ENCODE measurements at regions not wholly inside any gene's neighbourhood (a gene's known extent, or its start where the extent isn't known, plus 50 kb on each side); places are given as distances from the start of the nearest gene placed in this dataset.

- TF ChIP-seq ZNF354C (tag by site-specific recombination; IDR thresholded peaks at IDR 0.05; ENCODE audit: borderline replicate concordance, low read depth) (no peak), ZBTB11 (tag by site-specific recombination; conservative IDR thresholded peaks at IDR 0.05; ENCODE audit: low read depth) (no peak), MZF1 (tag by site-specific recombination; IDR thresholded peaks at IDR 0.05; ENCODE audit: borderline replicate concordance) (no peak), ZSCAN16 (tag by site-specific recombination; IDR thresholded peaks at IDR 0.05) (no peak), ZNF202 (tag by site-specific recombination; IDR thresholded peaks at IDR 0.05; ENCODE audit: borderline replicate concordance) (no peak), ZNF596 (tag by site-specific recombination; IDR thresholded peaks at IDR 0.05) (no peak), ZNF521 (tag by site-specific recombination; IDR thresholded peaks at IDR 0.05) (no peak), ZSCAN30 (tag by site-specific recombination; IDR thresholded peaks at IDR 0.05) (no peak), ZNF174 (tag by site-specific recombination; IDR thresholded peaks at IDR 0.05) (no peak), HOXC10 (CRISPR knock-in tag; IDR thresholded peaks at IDR 0.05) (no peak), ZNF510 (tag by site-specific recombination; IDR thresholded peaks at IDR 0.05; ENCODE audit: insufficient replicate concordance) (no peak)
Observed at GRCh38 chr11:104731890-104732289, 166.4 kb downstream of the CASP12 start (continued).

- Histone ChIP-seq H3K9me3 (ENCODE audit: control insufficient read depth, insufficient read depth, low read depth, low read length) (no peaks in the 10 kb centered on the region), H3K36me3 (ENCODE audit: control insufficient read depth in 2 of 2, insufficient read depth in 1 of 2, low read length in 2 of 2) (no peaks in the 10 kb centered on the region), H3K27ac (ENCODE audit: extremely low read depth, low read depth, low read length) (no peak overlapping the region), H3K4me3 (ENCODE audit: low read depth, low read length) (no peak overlapping the region), H3K4me1 (ENCODE audit: control insufficient read depth, insufficient read depth, low read length) (no peaks in the 10 kb centered on the region)
- CTCF ChIA-PET: no interaction called here
- POLR2A ChIA-PET: no interaction called here
- no peak for TF ChIP-seq TCF7L2 (IDR thresholded peaks at IDR 0.05; ENCODE audit: borderline replicate concordance, low read depth, low read length)
- TF ChIP-seq EGR2 (tag by site-specific recombination; IDR thresholded peaks at IDR 0.05; ENCODE audit: low read depth): no peak
- no peak for TF ChIP-seq ZNF530 (tag by site-specific recombination; IDR thresholded peaks at IDR 0.05; ENCODE audit: low read depth)
- no peak for TF ChIP-seq ZBTB26 (tag by site-specific recombination; optimal IDR thresholded peaks at IDR 0.05)
- no peak for TF ChIP-seq WT1 (tag by site-specific recombination; IDR thresholded peaks at IDR 0.05)
- no peak for TF ChIP-seq ZNF514 (tag by site-specific recombination; IDR thresholded peaks at IDR 0.05)
- TF ChIP-seq PRDM10 (tag by site-specific recombination; IDR thresholded peaks at IDR 0.05): no peak
- no peak for TF ChIP-seq ZNF398 (tag by site-specific recombination; IDR thresholded peaks at IDR 0.05)
- no peak for TF ChIP-seq ZNF768 (tag by site-specific recombination; IDR thresholded peaks at IDR 0.05)
- no peak for TF ChIP-seq PRDM2 (tag by site-specific recombination; IDR thresholded peaks at IDR 0.05; ENCODE audit: borderline replicate concordance)
Observed at GRCh38 chr11:104728927-104729326, 169.3 kb downstream of the CASP12 start.

All from HEK293 (cell line).